ENCODE measurements at regions not wholly inside any gene's neighbourhood (a gene's known extent, or its start where the extent isn't known, plus 50 kb on each side); places are given as distances from the start of the nearest gene placed in this dataset.

GRCh38 chr5:2005101-2006041 lies 122.6 kb upstream of the IRX4 start:
- TF ChIP-seq CTCF (IDR thresholded peaks at IDR 0.05; ENCODE audit: low read depth, low read length) (no peak), EZH2phosphoT487 (IDR thresholded peaks at IDR 0.05; ENCODE audit: low read depth) (no peak)

Data from OCI-LY3 (cell line).